Endothelial cell (in vitro differentiated cells): ENCODE measurements at regions not wholly inside any gene's neighbourhood (a gene's known extent, or its start where the extent isn't known, plus 50 kb on each side); places are given as distances from the start of the nearest gene placed in this dataset.

ENCODE experiments used
- DNase-seq: peaks from one replicate; pipeline ENCODE4 v3.0.0; 2021; ENCODE audit warnings: low spot score
- H3K27ac Mint-ChIP-seq: one replicate; pipeline ENCODE4 v1.8.0; 2021; ENCODE audit warnings: mixed read lengths, inconsistent platforms; ENCODE audit not compliant: unreplicated experiment
- H3K27me3 Mint-ChIP-seq: one replicate; pipeline ENCODE4 v1.8.0; 2021; ENCODE audit warnings: mild to moderate bottlenecking, moderate library complexity, mixed read lengths, inconsistent platforms; ENCODE audit not compliant: unreplicated experiment
- H3K36me3 Mint-ChIP-seq: one replicate; pipeline ENCODE4 v1.8.0; 2021; ENCODE audit warnings: mild to moderate bottlenecking, low read depth, mixed read lengths, inconsistent platforms; ENCODE audit not compliant: unreplicated experiment
- H3K4me1 Mint-ChIP-seq: one replicate; pipeline ENCODE4 v1.8.0; 2021; ENCODE audit warnings: mild to moderate bottlenecking, mixed read lengths, inconsistent platforms; ENCODE audit not compliant: unreplicated experiment
- H3K4me3 Mint-ChIP-seq: one replicate; pipeline ENCODE4 v1.8.0; 2021; ENCODE audit warnings: mild to moderate bottlenecking, mixed read lengths, inconsistent platforms; ENCODE audit not compliant: unreplicated experiment
- H3K9me3 Mint-ChIP-seq: one replicate; pipeline ENCODE4 v1.8.0; 2021; ENCODE audit warnings: mixed read lengths, inconsistent platforms; ENCODE audit not compliant: unreplicated experiment
- CTCF ChIP-seq: fragments of 200-600 bp; sonication (generic); IDR thresholded peaks from one replicate; pipeline ENCODE4 v1.5.0; 2021; ENCODE audit warnings: antibody characterized with exemption; ENCODE audit not compliant: unreplicated experiment

- no peak for TF ChIP-seq CTCF
- no peak overlapping the region for H3K4me3 Mint-ChIP-seq
- H3K27me3 Mint-ChIP-seq, result no peaks in the 10 kb centered on the region
- no peaks in the 10 kb centered on the region for H3K36me3 Mint-ChIP-seq
- no peak overlapping the region for H3K27ac Mint-ChIP-seq
- no peaks in the 10 kb centered on the region for H3K4me1 Mint-ChIP-seq
- no peak for DNase-seq
- no peaks in the 10 kb centered on the region for H3K9me3 Mint-ChIP-seq
Observed at GRCh38 chr2:195466427-195466826, 190.6 kb upstream of the SLC39A10 start.

GRCh38 chr2:195461010-195461409 is 196.0 kb upstream of the SLC39A10 start:
- H3K9me3 Mint-ChIP-seq, result no peaks in the 10 kb centered on the region
- TF ChIP-seq CTCF, result no peak
- no peak overlapping the region for H3K4me3 Mint-ChIP-seq
- no peaks in the 10 kb centered on the region for H3K36me3 Mint-ChIP-seq
- DNase-seq, result no peak
- H3K4me1 Mint-ChIP-seq, result no peaks in the 10 kb centered on the region
- no peaks in the 10 kb centered on the region for H3K27me3 Mint-ChIP-seq
- no peak overlapping the region for H3K27ac Mint-ChIP-seq

DNA sequence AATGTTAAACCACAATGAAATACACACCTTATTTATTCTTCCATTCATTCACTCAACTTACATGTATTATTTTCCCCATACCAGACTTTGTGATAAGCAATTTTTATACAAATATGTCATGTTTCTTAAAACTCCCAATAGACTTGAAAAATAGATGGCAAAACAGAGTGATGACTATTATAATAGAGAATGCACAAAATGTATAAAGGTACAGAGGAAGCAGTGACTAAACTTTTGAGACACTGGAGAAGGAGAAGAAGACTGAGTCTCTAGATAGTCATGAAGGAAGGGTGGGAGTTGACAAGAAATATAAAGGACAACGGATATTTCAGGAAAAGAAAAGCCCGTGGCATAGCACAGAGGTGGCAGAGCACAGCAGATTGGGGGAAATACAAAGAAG is 198.1 kb upstream of the SLC39A10 start:
- Mint-ChIP-seq H3K4me1 (no peaks in the 10 kb centered on the region), H3K27ac (no peak overlapping the region), H3K27me3 (no peaks in the 10 kb centered on the region), H3K4me3 (no peak overlapping the region), H3K36me3 (no peaks in the 10 kb centered on the region), H3K9me3 (no peaks in the 10 kb centered on the region)
- no peak for TF ChIP-seq CTCF
- no peak for DNase-seq

DNA sequence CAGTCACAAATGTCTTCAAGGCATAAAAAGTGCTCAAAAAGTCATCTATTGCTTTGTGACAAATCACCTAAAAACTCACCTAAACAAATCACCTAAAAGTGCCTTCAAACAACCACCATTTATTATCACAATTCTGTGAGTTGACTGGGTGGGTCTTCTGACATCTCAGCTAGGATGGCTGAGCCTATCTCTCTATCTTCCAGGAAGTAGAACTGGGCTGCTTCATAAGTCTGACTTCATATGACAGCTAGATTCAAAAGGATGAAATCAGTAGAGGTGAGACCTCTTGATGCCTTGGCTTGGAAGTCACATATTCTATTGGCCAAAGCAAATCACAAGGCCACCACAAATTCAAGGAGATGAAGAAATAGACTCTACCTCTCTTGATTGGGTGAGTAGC is 199.2 kb upstream of the SLC39A10 start:
- no peaks in the 10 kb centered on the region for H3K27me3 Mint-ChIP-seq

GRCh38 chr2:195456771-195457170 is 200.3 kb upstream of the SLC39A10 start:
- no peaks in the 10 kb centered on the region for H3K9me3 Mint-ChIP-seq
- no peak for DNase-seq
- TF ChIP-seq CTCF, result no peak
- no peaks in the 10 kb centered on the region for H3K27me3 Mint-ChIP-seq
- H3K36me3 Mint-ChIP-seq, result no peaks in the 10 kb centered on the region
- no peak overlapping the region for H3K4me3 Mint-ChIP-seq
- no peaks in the 10 kb centered on the region for H3K4me1 Mint-ChIP-seq
- H3K27ac Mint-ChIP-seq, result no peak overlapping the region

More for the DNA sequence above, 199.2 kb upstream of the SLC39A10 start:
- H3K4me3 Mint-ChIP-seq, result no peak overlapping the region
- DNase-seq, result no peak
- no peak for TF ChIP-seq CTCF
- H3K4me1 Mint-ChIP-seq, result no peaks in the 10 kb centered on the region
- no peaks in the 10 kb centered on the region for H3K9me3 Mint-ChIP-seq
- no peaks in the 10 kb centered on the region for H3K36me3 Mint-ChIP-seq
- no peak overlapping the region for H3K27ac Mint-ChIP-seq
